ENCODE measurements at regions not wholly inside any gene's neighbourhood (a gene's known extent, or its start where the extent isn't known, plus 50 kb on each side); places are given as distances from the start of the nearest gene placed in this dataset.

DNA sequence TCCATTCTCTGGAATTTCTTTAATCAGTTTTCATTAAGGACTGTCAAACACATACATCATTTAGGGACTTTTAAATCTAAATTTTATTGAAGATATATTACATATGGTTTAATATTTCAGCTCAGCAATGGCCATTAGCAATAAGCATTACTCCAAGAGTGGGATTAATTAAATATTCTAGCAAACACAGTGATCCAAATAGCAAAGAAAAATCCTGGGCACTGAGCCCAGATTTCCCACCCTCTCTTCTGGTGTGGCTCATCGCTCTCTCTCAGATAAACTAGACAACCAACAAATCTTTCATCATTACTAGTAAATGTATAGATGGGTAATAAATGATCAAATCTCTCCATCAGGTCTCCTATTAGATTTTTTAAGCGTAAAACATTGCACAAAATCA lies 53.5 kb upstream of the FOXD3 start:
- TF ChIP-seq POLR2A (IDR thresholded peaks at IDR 0.05): no peak
- TF ChIP-seq, protein P1, sequence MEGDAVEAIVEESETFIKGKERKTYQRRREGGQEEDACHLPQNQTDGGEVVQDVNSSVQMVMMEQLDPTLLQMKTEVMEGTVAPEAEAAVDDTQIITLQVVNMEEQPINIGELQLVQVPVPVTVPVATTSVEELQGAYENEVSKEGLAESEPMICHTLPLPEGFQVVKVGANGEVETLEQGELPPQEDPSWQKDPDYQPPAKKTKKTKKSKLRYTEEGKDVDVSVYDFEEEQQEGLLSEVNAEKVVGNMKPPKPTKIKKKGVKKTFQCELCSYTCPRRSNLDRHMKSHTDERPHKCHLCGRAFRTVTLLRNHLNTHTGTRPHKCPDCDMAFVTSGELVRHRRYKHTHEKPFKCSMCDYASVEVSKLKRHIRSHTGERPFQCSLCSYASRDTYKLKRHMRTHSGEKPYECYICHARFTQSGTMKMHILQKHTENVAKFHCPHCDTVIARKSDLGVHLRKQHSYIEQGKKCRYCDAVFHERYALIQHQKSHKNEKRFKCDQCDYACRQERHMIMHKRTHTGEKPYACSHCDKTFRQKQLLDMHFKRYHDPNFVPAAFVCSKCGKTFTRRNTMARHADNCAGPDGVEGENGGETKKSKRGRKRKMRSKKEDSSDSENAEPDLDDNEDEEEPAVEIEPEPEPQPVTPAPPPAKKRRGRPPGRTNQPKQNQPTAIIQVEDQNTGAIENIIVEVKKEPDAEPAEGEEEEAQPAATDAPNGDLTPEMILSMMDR (IDR thresholded peaks at IDR 0.05): no peak
- no peak for TF ChIP-seq POLR2AphosphoS5 (IDR thresholded peaks at IDR 0.05)

All from prostate gland (tissue), 2 donors.